ENCODE measurements at regions not wholly inside any gene's neighbourhood (a gene's known extent, or its start where the extent isn't known, plus 50 kb on each side); places are given as distances from the start of the nearest gene placed in this dataset.

DNA sequence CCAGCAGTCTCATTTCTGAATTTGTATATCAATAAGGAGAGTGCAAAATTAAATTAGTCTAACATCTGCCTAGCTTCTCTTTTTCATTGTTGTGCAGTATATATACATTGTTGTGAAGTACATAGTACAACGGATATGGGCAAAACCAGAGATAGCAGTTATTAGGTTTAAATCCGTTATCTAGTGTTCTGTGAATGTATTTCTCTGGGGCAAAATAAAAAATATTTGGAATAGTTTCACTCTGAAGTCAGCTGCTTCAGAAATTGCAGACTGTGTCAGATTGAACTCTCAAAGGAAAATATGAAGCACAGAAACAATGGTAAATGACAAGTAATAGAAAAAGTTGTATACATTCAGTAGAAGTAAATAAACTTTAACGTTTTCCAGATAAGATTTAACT, 836.5 kb upstream of the CXADR start:
- Mint-ChIP-seq H3K4me3 (no peak overlapping the region), H3K36me3 (no peaks in the 10 kb centered on the region), H3K27ac (no peak overlapping the region), H3K27me3 (no peaks in the 10 kb centered on the region), H3K4me1 (no peaks in the 10 kb centered on the region), H3K9me3 (peaks cover 5% of the 10 kb centered on the region)

DNA sequence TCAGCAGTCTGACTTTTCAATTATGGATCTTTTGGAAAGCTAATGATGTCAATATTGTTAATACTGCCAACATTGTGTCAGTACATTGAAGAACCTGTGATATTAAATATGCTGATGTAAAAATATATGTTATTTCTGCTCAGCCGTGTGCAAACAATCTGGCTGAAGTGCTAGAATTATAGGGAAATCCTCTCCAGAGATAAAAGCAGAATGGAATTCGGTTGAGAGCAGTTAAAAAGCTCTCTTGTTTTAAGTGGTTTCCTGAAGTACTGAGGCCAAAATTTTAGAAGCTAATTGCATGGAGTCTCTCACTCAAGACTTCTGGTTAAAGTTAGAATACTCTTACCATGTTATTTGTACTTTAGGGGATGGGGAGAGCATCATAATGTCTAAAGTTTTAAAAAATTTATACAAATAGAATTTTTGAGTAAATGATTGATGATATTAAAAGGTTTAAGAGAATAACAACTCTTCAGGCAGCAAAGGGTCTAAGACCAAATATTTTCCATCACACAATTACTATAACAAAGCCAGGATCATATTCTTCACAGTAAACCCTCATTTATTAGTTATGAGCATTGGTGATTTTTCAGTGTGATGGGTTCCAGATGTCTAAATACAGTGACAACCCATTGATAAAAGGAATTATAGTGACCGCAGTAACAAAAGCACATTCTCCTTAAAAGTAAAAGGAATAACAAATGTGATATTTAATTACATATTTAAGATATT, 834.2 kb upstream of the CXADR start:
- Mint-ChIP-seq H3K27ac (no peak overlapping the region), H3K4me1 (no peaks in the 10 kb centered on the region), H3K4me3 (no peak overlapping the region), H3K36me3 (no peaks in the 10 kb centered on the region), H3K27me3 (no peaks in the 10 kb centered on the region), H3K9me3 (no peaks in the 10 kb centered on the region)

DNA sequence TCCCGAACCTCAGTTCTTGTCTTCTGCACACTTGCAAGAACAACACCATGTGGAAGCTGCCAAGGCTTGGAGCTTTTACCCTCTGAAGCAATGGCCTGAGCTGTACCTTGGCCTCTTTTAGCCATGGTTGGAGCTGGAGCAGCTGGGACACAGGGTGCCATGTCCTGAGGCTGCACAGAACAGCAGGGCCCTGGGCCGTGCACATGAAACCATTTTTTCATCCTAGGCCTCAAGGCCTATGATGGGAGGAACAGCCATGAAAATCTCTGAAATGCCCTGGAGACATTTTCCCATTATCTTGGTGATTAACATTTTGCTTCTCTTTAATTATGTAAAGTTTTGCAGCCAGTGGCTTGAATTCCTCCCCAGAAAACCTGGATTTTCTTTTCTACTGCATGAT, 817.8 kb upstream of the CXADR start:
- Mint-ChIP-seq H3K36me3 (no peaks in the 10 kb centered on the region), H3K4me3 (no peak overlapping the region), H3K9me3 (peaks cover 18% of the 10 kb centered on the region)

DNA sequence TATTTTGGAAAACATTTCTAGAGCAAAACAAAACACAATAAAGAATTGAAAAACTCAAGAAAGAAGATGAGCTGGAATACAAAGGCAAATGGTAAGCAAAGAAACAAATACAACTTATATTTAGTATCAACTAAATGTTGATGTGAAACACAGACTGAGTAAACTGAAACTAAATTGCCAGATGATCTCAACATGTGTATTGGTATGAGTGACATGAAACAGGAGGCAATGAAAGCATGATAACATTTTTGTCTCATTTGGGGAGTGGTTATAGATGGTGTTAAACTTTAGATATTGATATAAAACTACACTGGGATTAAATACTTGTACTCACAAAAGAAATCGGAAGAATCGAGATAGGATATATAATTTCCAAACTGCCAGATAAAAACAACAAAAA, 805.6 kb upstream of the CXADR start:
- no peak overlapping the region for H3K27ac Mint-ChIP-seq
- no peaks in the 10 kb centered on the region for H3K36me3 Mint-ChIP-seq
- no peaks in the 10 kb centered on the region for H3K27me3 Mint-ChIP-seq
- H3K9me3 Mint-ChIP-seq = peaks cover 12% of the 10 kb centered on the region
- no peak overlapping the region for H3K4me3 Mint-ChIP-seq
- H3K4me1 Mint-ChIP-seq = no peaks in the 10 kb centered on the region

More for the DNA sequence above, 817.8 kb upstream of the CXADR start:
- no peaks in the 10 kb centered on the region for H3K27me3 Mint-ChIP-seq
- no peak overlapping the region for H3K27ac Mint-ChIP-seq
- H3K4me1 Mint-ChIP-seq = no peaks in the 10 kb centered on the region

DNA sequence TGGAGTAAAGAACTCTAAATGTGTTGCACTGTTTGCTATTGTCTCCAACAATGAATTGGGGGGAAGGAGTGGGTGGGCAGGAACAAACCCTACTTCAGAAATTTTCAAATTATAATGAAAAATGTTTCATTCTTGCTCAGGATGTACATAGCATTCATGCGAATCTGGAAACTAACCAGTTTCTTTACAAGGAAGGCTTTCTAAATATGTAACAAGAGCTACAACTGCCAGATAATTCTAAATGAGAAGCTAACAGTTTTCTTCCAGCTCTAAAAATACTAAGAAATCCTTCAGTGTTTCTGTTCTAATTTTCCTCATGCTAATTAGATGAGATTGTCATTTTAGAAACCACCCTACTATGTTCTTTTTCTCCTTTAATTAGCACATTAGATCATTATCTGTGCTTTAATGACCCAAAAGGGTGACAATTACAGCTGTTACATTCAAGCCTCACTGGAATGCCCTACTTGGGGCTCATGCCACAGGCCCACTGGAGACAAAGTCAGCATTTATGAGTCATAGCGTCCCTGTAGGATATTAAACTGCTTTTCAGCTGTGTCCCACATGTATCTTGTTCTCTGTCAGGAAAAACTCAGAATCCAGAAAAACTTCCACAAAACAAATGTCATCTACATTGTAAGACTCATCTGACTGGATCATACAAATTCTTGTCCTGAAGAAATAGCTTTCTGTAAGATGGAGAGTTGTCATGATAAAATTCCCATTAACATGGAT, 804.6 kb upstream of the CXADR start:
- Mint-ChIP-seq H3K27ac (no peak overlapping the region), H3K9me3 (peaks cover 12% of the 10 kb centered on the region), H3K4me1 (no peaks in the 10 kb centered on the region), H3K4me3 (no peak overlapping the region), H3K36me3 (no peaks in the 10 kb centered on the region), H3K27me3 (no peaks in the 10 kb centered on the region)

DNA sequence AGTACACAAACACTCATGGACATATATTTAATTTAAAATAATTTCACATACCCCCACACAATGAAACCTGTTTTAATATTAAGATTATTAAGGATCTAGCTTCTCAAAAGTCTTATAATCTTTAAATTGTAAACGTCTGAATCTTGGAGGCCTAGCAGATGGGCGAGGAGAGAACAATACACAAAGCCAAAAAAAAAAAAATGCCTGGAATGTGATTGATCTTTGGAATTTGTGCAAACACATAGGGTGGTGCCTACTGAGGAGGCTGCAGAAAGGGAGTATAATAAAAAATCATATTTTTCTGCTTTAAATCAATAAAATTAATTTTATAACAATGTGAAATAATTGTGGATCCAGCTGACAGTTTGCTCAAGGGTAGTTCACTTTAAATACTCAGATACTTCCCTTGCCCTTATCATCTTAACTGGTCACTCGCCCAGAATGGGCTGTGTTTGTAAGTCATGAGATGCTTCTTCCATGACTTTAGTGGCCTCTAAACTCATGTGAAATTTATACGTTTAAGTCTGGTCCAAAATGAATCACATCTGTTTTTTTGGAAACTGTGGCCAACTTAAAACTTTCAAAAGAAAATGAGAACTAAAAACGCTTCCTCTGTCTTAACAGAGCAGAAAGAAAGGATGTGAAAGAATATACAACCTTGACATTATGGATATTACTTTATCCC, 802.8 kb upstream of the CXADR start:
- Mint-ChIP-seq H3K4me3 (no peak overlapping the region), H3K9me3 (peaks cover 12% of the 10 kb centered on the region), H3K27me3 (no peaks in the 10 kb centered on the region), H3K36me3 (no peaks in the 10 kb centered on the region), H3K27ac (no peak overlapping the region), H3K4me1 (no peaks in the 10 kb centered on the region)

DNA sequence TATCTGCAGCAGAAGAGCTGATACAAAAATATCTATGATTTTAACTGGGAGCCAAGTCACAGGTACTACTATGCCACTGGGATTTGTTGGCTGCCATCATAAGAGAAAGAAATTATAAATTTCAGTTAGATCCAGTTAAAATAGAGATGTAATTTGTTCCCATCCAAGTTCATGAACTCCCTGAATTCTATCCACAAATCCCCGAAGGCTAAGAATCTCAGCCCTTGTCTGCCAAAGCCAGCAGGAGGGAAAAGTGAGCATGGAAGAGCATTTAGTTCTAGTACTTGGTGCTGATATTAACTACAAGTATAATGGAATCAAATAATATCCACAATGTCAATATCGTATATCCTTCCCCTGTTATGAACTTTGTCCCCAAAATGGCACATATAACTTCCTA, 801.1 kb upstream of the CXADR start:
- H3K4me3 Mint-ChIP-seq = no peak overlapping the region
- H3K4me1 Mint-ChIP-seq = no peaks in the 10 kb centered on the region
- H3K9me3 Mint-ChIP-seq = peaks cover 12% of the 10 kb centered on the region
- H3K36me3 Mint-ChIP-seq = no peaks in the 10 kb centered on the region
- no peaks in the 10 kb centered on the region for H3K27me3 Mint-ChIP-seq
- no peak overlapping the region for H3K27ac Mint-ChIP-seq

DNA sequence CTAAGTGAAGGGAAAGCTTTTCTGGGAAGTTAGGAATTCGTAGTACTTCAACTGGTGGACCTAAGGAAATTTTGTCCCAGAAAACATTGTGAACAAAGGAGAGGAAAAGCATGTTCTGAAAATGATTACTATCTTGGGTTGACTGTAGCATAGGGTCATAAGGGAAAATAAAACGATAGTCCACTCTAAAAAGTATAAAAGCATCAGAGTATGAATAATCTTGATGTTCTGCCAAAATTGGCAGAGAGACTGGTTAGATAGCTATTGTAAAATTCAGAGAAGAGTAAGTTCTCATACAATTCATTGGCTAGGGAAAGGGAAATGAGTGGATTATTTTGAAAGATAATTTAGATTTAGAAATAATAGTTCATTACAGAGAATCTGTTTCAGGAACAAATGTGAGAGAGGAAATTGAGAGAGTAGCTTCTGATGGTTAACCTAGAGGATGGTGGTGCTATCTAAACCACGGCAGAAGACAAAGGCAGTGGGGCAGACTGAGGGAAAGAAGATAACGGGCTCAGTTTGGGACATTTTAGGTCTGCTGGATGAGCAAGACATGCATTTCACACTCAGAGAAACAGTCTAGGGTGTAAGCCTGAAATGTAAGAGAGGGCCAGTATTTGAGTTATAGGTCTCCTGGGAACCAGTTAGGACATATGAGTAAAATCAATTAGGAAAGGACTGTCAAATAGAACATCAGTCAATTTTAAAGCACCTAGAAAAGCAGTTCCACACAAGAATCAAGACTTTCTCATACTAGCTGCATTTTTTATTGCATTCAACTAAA, 799.3 kb upstream of the CXADR start:
- peaks cover 4% of the 10 kb centered on the region for H3K9me3 Mint-ChIP-seq

DNA sequence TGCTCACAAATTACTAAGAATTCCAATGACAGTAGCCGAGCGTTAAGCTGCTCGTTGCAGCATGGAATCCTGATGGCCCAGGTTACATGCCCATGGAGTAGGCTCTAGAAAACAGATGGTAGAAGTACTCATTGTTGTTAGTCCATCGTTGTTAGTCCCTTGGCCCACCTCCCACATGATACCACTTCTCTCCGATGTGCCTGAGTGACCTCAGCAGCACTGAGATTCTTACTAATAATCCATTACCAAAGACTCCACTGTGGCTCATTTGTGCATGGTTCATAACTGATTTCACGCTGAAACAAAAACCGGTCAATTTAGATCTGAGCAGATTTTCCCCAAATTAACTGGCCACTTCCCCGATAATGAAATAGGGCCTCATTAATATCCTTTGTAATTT, 772.3 kb upstream of the CXADR start:
- Mint-ChIP-seq H3K4me1 (no peaks in the 10 kb centered on the region), H3K27ac (no peak overlapping the region), H3K36me3 (no peaks in the 10 kb centered on the region), H3K4me3 (no peak overlapping the region), H3K27me3 (no peaks in the 10 kb centered on the region), H3K9me3 (peaks cover 6% of the 10 kb centered on the region)

More for the DNA sequence above, 799.3 kb upstream of the CXADR start:
- Mint-ChIP-seq H3K36me3 (no peaks in the 10 kb centered on the region), H3K27me3 (no peaks in the 10 kb centered on the region), H3K4me3 (no peak overlapping the region), H3K4me1 (no peaks in the 10 kb centered on the region), H3K27ac (no peak overlapping the region)

DNA sequence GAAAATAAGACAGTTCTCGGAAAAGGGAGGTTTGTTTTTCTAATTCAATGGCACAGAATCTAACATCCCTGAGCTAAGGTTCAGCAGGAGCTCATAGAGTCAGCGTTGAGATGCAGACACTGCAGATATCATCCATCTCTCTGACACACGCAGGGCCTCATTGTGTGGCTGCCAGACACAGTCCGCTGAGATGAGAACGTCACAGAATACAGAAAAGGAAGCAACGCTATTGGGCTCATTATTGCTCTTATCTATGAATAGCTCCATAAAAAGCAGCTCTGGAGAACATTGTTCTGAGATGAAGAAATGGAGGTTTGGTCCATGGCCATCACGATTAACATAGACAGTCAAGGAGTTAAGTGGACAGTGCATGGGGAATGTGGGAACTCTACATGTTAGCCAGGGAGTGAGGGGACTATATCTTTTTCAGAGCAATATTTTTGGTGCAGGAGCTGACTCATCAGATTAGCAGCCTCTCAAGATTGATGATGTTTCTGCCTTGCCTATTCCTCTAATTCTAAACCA, 771.6 kb upstream of the CXADR start:
- Mint-ChIP-seq H3K4me3 (no peak overlapping the region), H3K27me3 (no peaks in the 10 kb centered on the region), H3K36me3 (no peaks in the 10 kb centered on the region), H3K9me3 (peaks cover 6% of the 10 kb centered on the region), H3K4me1 (no peaks in the 10 kb centered on the region), H3K27ac (no peak overlapping the region)

DNA sequence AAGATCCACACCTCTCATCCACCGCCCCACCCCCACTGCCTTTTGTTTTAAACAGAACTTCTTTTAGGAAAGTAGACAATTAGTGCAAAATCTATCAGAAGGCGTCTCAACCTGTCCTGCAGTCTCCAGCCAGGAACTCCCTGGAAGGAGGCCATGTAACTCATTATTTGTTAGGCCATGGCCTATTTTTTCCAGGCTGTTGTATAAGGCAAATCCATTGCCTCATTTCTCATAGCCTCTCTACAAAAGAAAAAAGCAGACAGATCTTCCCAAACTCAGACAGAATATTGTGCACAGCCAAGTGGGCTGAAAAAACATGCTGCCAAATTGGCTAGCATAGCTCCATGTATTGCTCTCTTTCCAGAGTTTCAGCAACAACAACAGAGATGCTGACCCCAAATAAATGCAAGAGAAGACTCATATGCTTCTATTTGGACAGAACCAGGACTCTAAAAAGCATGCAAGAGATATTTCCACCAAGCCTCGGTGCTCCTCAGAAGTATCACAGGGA, 770.7 kb upstream of the CXADR start:
- Mint-ChIP-seq H3K36me3 (no peaks in the 10 kb centered on the region), H3K27ac (no peak overlapping the region), H3K4me1 (no peaks in the 10 kb centered on the region), H3K4me3 (no peak overlapping the region), H3K9me3 (peaks cover 6% of the 10 kb centered on the region), H3K27me3 (no peaks in the 10 kb centered on the region)

DNA sequence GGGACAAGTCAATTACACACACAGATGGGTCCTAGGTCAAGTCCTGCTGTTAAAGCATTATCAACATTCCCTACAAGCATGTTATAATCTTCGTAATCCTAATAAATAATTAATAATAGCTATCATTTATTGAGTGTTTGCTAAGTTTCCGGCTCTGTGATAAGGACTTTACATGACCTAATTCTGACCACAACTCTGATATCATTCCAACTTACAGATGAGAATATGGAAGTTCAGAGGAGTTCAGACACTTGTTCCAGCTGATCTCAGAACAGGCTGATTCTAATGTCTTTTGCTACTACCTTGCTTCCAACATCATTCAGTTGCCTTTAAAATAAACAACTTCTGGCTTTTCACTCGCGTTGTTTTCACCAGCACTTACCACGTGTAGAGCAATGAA, 770.1 kb upstream of the CXADR start:
- no peaks in the 10 kb centered on the region for H3K4me1 Mint-ChIP-seq
- no peak overlapping the region for H3K4me3 Mint-ChIP-seq
- no peak overlapping the region for H3K27ac Mint-ChIP-seq
- H3K36me3 Mint-ChIP-seq = no peaks in the 10 kb centered on the region
- H3K27me3 Mint-ChIP-seq = no peaks in the 10 kb centered on the region
- peaks cover 6% of the 10 kb centered on the region for H3K9me3 Mint-ChIP-seq

DNA sequence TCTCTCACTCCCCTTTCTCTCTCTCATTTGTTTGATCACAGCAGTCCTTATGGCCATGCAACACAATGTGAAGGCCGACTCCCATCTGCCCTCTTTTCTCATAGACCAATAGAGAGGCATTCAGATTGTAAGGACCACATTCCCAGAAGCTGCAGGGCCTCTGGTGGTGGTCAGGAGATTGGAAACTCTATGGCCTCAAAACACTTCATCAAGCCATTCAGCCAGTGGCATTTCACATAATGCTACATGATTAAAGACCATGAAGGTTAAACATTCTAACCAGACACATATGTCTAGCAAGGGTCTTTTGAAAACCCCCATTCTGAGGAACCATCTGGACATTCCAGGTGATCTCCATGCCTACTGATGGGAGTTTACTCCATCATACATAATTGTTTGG, 769.5 kb upstream of the CXADR start:
- Mint-ChIP-seq H3K4me3 (no peak overlapping the region), H3K27ac (no peak overlapping the region), H3K4me1 (no peaks in the 10 kb centered on the region), H3K9me3 (peaks cover 10% of the 10 kb centered on the region), H3K27me3 (no peaks in the 10 kb centered on the region), H3K36me3 (no peaks in the 10 kb centered on the region)

DNA sequence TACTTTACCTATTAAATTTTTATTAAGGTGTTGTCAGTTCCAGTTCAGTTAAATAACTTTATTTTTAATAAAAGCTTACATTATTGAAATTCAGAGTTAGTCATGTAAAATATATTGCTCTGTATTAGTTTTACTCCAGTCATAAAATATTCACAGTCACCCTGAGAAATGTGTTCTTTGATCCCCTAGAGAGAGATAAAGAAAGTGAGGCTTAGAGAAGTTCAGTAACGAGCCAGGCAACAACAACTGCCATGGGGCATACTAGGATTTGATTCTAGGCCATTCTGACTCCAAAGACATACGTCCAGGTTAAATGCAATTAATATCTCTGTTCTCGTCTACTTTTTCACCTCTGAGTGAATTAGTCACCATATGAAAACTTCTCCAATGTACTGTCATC, 761.9 kb upstream of the CXADR start:
- Mint-ChIP-seq H3K9me3 (peaks cover 8% of the 10 kb centered on the region), H3K4me3 (no peak overlapping the region), H3K27ac (no peak overlapping the region), H3K27me3 (no peaks in the 10 kb centered on the region), H3K36me3 (no peaks in the 10 kb centered on the region), H3K4me1 (no peaks in the 10 kb centered on the region)

Data from activated naive CD4-positive, alpha-beta T cell treated with anti-CD3 and anti-CD28 coated beads, Interleukin-2, amount 50 U/mL, for 24 hours (primary cell).